WTC11 (cell line): ENCODE measurements at regions not wholly inside any gene's neighbourhood (a gene's known extent, or its start where the extent isn't known, plus 50 kb on each side); places are given as distances from the start of the nearest gene placed in this dataset.

ENCODE experiments used
- ESRRA ChIP-seq: sonication (generic); formaldehyde crosslinking; IDR thresholded peaks from 2 replicates; pipeline ENCODE4 v1.8.1; 2022; ENCODE audit warnings: mild to moderate bottlenecking, missing genetic modification reagents, borderline replicate concordance
- NFYB ChIP-seq: sonication (generic); formaldehyde crosslinking; conservative IDR thresholded peaks from 2 replicates; pipeline ENCODE4 v1.8.0; 2022; ENCODE audit warnings: low read depth, missing genetic modification reagents
- NR2C2 ChIP-seq: sonication (generic); formaldehyde crosslinking; IDR thresholded peaks from 2 replicates; pipeline ENCODE4 v1.8.0; 2022; ENCODE audit warnings: mild to moderate bottlenecking, missing genetic modification reagents
- NR3C1 ChIP-seq: sonication (generic); formaldehyde crosslinking; conservative IDR thresholded peaks from 2 replicates; pipeline ENCODE4 v1.8.1; 2023; ENCODE audit warnings: low read depth, mild to moderate bottlenecking, missing genetic modification reagents
- ZNF317 ChIP-seq: sonication (generic); formaldehyde crosslinking; IDR thresholded peaks from 2 replicates; pipeline ENCODE4 v1.8.1; 2023; ENCODE audit warnings: low read depth, mild to moderate bottlenecking, moderate library complexity, missing genetic modification reagents, borderline replicate concordance
- ZNF416 ChIP-seq: fragments of 250-450 bp; sonication (Bioruptor Pico); IDR thresholded peaks from 2 replicates; pipeline ENCODE4 v1.9.0; 2021; ENCODE audit warnings: mild to moderate bottlenecking, inconsistent platforms
- TF ChIP-seq, protein P1 (sequence below): sonication (generic); formaldehyde crosslinking; IDR thresholded peaks from 2 replicates; pipeline ENCODE4 v1.8.0; 2022; ENCODE audit warnings: mild to moderate bottlenecking, missing genetic modification reagents
- TF ChIP-seq, protein P2 (sequence below): sonication (generic); formaldehyde crosslinking; IDR thresholded peaks from 2 replicates; pipeline ENCODE4 v1.8.1; 2022; ENCODE audit warnings: missing genetic modification reagents, borderline replicate concordance
- TF ChIP-seq, protein P3 (sequence below): fragments of 200-600 bp; IDR thresholded peaks from 2 replicates; pipeline ENCODE4 v1.8.0; 2022; ENCODE audit warnings: antibody characterized with exemption
- TF ChIP-seq, protein P4 (sequence below): sonication (generic); formaldehyde crosslinking; conservative IDR thresholded peaks from 2 replicates; pipeline ENCODE4 v1.8.1; 2023; ENCODE audit warnings: mild to moderate bottlenecking, low read depth, missing genetic modification reagents, moderate library complexity
- TF ChIP-seq, protein P5 (sequence below): sonication (generic); formaldehyde crosslinking; IDR thresholded peaks from 2 replicates; pipeline ENCODE4 v1.8.1; 2023; ENCODE audit warnings: mild to moderate bottlenecking, missing genetic modification reagents, moderate library complexity
- TF ChIP-seq, protein P6 (sequence below): sonication (generic); formaldehyde crosslinking; IDR thresholded peaks from 2 replicates; pipeline ENCODE4 v1.8.0; 2022; ENCODE audit warnings: mild to moderate bottlenecking, missing genetic modification reagents
- TF ChIP-seq, protein P7 (sequence below): sonication (generic); formaldehyde crosslinking; IDR thresholded peaks from 2 replicates; pipeline ENCODE4 v1.8.1; 2023; ENCODE audit warnings: mild to moderate bottlenecking, moderate library complexity, missing genetic modification reagents

DNA sequence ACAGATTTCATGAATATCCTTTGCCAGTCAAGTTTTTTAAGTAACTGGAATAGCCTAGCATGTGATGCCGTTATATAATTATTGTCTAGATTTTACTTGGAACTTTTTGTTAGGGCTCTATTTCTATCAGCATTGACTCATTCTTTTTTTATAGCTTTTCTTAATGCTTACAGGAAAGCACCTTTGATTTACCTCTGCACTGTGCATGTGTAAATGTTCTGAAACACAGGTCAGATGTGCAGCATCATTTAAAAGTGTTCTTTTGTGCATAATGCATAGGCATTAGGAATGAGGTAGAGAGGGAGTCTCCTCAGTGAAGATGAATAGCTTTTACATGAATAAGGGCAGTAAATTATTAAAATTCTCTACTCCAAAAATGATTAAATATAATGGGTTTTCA is 669.3 kb upstream of the MBL2 start:
- no peak for TF ChIP-seq NR3C1 (CRISPR knock-in tag)
- TF ChIP-seq NFYB (CRISPR knock-in tag), result no peak
- TF ChIP-seq, protein P1, sequence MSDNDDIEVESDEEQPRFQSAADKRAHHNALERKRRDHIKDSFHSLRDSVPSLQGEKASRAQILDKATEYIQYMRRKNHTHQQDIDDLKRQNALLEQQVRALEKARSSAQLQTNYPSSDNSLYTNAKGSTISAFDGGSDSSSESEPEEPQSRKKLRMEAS (CRISPR knock-in tag), result no peak
- TF ChIP-seq, protein P2, sequence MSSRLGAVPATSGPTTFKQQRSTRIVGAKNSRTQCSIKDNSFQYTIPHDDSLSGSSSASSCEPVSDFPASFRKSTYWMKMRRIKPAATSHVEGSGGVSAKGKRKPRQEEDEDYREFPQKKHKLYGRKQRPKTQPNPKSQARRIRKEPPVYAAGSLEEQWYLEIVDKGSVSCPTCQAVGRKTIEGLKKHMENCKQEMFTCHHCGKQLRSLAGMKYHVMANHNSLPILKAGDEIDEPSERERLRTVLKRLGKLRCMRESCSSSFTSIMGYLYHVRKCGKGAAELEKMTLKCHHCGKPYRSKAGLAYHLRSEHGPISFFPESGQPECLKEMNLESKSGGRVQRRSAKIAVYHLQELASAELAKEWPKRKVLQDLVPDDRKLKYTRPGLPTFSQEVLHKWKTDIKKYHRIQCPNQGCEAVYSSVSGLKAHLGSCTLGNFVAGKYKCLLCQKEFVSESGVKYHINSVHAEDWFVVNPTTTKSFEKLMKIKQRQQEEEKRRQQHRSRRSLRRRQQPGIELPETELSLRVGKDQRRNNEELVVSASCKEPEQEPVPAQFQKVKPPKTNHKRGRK, result no peak
- TF ChIP-seq, protein P3, sequence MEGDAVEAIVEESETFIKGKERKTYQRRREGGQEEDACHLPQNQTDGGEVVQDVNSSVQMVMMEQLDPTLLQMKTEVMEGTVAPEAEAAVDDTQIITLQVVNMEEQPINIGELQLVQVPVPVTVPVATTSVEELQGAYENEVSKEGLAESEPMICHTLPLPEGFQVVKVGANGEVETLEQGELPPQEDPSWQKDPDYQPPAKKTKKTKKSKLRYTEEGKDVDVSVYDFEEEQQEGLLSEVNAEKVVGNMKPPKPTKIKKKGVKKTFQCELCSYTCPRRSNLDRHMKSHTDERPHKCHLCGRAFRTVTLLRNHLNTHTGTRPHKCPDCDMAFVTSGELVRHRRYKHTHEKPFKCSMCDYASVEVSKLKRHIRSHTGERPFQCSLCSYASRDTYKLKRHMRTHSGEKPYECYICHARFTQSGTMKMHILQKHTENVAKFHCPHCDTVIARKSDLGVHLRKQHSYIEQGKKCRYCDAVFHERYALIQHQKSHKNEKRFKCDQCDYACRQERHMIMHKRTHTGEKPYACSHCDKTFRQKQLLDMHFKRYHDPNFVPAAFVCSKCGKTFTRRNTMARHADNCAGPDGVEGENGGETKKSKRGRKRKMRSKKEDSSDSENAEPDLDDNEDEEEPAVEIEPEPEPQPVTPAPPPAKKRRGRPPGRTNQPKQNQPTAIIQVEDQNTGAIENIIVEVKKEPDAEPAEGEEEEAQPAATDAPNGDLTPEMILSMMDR, result no peak
- TF ChIP-seq, protein P4, sequence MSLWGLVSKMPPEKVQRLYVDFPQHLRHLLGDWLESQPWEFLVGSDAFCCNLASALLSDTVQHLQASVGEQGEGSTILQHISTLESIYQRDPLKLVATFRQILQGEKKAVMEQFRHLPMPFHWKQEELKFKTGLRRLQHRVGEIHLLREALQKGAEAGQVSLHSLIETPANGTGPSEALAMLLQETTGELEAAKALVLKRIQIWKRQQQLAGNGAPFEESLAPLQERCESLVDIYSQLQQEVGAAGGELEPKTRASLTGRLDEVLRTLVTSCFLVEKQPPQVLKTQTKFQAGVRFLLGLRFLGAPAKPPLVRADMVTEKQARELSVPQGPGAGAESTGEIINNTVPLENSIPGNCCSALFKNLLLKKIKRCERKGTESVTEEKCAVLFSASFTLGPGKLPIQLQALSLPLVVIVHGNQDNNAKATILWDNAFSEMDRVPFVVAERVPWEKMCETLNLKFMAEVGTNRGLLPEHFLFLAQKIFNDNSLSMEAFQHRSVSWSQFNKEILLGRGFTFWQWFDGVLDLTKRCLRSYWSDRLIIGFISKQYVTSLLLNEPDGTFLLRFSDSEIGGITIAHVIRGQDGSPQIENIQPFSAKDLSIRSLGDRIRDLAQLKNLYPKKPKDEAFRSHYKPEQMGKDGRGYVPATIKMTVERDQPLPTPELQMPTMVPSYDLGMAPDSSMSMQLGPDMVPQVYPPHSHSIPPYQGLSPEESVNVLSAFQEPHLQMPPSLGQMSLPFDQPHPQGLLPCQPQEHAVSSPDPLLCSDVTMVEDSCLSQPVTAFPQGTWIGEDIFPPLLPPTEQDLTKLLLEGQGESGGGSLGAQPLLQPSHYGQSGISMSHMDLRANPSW (CRISPR knock-in tag), result no peak
- TF ChIP-seq ESRRA (CRISPR knock-in tag), result no peak
- TF ChIP-seq, protein P5, sequence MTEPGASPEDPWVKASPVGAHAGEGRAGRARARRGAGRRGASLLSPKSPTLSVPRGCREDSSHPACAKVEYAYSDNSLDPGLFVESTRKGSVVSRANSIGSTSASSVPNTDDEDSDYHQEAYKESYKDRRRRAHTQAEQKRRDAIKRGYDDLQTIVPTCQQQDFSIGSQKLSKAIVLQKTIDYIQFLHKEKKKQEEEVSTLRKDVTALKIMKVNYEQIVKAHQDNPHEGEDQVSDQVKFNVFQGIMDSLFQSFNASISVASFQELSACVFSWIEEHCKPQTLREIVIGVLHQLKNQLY (CRISPR knock-in tag), result no peak
- TF ChIP-seq, protein P6, sequence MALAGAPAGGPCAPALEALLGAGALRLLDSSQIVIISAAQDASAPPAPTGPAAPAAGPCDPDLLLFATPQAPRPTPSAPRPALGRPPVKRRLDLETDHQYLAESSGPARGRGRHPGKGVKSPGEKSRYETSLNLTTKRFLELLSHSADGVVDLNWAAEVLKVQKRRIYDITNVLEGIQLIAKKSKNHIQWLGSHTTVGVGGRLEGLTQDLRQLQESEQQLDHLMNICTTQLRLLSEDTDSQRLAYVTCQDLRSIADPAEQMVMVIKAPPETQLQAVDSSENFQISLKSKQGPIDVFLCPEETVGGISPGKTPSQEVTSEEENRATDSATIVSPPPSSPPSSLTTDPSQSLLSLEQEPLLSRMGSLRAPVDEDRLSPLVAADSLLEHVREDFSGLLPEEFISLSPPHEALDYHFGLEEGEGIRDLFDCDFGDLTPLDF, result no peak
- TF ChIP-seq ZNF317 (CRISPR knock-in tag), result no peak
- TF ChIP-seq, protein P7, sequence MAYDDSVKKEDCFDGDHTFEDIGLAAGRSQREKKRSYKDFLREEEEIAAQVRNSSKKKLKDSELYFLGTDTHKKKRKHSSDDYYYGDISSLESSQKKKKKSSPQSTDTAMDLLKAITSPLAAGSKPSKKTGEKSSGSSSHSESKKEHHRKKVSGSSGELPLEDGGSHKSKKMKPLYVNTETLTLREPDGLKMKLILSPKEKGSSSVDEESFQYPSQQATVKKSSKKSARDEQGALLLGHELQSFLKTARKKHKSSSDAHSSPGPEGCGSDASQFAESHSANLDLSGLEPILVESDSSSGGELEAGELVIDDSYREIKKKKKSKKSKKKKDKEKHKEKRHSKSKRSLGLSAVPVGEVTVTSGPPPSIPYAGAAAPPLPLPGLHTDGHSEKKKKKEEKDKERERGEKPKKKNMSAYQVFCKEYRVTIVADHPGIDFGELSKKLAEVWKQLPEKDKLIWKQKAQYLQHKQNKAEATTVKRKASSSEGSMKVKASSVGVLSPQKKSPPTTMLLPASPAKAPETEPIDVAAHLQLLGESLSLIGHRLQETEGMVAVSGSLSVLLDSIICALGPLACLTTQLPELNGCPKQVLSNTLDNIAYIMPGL (CRISPR knock-in tag), result no peak
- TF ChIP-seq ZNF416, result no peak
- no peak for TF ChIP-seq NR2C2 (CRISPR knock-in tag)
